AG10803 (cell line): ENCODE measurements at regions not wholly inside any gene's neighbourhood (a gene's known extent, or its start where the extent isn't known, plus 50 kb on each side); places are given as distances from the start of the nearest gene placed in this dataset.

Experiments
- DNase-seq: peaks from one replicate; pipeline ENCODE4 v3.0.0; 2010; ENCODE audit warnings: low read depth
- H3K4me3 ChIP-seq: 2 replicates; pipeline ENCODE4 v1.5.1; 2011; ENCODE audit warnings: mild to moderate bottlenecking, low read length, control low read depth
- TF ChIP-seq, protein P1 (sequence below): conservative IDR thresholded peaks from 2 replicates; pipeline ENCODE4 v1.5.1; 2011; ENCODE audit warnings: mild to moderate bottlenecking, low read length, control low read depth, inconsistent platforms

DNA sequence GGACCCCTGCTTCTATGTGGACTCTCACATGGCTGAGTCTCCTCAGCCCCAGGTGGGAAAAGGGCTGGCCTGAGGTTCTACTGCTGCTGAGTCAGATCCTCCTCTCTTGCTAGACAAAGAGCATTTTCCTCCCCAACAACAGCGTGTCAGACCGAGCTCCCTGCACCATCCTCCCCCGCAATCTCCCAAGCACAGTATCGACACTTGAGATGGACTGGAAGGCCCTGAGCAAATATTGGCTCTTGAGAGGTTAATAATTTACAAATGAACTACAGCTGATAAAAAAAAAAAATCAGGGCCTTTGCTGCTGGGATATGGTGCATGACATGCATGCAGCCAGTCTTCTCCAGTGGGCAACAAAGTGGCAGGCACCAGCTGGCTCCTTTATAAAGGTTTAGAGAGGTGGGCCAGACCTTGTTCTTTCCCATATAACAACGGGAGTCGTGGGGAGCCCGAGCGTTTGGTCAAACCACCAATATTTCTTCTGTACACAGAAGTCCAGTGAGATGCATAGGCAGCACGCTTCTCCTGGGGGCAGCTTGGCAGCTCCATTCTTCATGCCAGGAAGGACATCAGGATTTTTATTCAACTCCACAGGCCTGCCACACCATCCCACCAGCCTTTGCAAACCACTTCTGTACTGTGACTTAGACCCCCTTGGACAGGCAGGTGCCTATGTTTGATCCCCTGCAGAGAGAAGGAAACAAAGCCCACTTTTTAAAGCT is 55.4 kb upstream of the CAMK1G start:
- H3K4me3 ChIP-seq, result no peak overlapping the region
- DNase-seq, result no peak
- TF ChIP-seq, protein P1, sequence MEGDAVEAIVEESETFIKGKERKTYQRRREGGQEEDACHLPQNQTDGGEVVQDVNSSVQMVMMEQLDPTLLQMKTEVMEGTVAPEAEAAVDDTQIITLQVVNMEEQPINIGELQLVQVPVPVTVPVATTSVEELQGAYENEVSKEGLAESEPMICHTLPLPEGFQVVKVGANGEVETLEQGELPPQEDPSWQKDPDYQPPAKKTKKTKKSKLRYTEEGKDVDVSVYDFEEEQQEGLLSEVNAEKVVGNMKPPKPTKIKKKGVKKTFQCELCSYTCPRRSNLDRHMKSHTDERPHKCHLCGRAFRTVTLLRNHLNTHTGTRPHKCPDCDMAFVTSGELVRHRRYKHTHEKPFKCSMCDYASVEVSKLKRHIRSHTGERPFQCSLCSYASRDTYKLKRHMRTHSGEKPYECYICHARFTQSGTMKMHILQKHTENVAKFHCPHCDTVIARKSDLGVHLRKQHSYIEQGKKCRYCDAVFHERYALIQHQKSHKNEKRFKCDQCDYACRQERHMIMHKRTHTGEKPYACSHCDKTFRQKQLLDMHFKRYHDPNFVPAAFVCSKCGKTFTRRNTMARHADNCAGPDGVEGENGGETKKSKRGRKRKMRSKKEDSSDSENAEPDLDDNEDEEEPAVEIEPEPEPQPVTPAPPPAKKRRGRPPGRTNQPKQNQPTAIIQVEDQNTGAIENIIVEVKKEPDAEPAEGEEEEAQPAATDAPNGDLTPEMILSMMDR, result no peak

DNA sequence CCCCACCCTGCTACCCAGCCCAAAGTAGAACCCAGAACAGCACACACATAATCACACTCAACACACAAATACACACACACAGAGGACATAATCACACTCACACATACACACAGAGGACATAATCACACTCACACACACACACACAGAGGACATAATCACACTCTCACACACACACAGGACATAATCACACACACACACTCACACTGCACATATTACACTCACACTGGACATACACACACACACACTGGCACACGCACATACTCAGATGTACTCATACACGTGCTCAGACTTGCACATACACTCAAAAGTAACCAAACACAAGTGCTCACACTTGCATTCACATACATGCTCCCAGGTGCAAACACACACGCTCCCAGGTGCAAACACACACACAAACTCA is 54.3 kb upstream of the CAMK1G start:
- H3K4me3 ChIP-seq, result no peak overlapping the region
- no peak for DNase-seq
- TF ChIP-seq, protein P1, result no peak

DNA sequence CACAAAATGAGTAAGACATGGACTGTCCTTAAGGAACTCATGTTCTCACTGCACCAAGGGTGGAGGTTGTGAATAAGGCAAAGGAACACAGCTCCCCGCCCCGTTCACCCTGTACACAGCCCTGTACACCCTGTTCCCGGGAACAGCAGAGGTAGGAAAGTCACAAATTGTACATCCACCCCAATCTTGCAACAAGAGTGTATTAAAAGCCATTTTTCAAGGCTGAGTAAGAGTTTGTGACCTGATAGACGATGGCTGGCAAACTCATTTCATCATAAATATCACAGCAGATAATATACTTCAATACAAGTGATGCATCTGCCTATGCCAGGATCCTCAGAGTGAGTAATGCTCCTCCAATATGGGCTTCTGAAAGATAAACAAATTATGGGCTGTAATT is 52.5 kb upstream of the CAMK1G start:
- H3K4me3 ChIP-seq, result no peak overlapping the region
- TF ChIP-seq, protein P1, result no peak
- no peak for DNase-seq

DNA sequence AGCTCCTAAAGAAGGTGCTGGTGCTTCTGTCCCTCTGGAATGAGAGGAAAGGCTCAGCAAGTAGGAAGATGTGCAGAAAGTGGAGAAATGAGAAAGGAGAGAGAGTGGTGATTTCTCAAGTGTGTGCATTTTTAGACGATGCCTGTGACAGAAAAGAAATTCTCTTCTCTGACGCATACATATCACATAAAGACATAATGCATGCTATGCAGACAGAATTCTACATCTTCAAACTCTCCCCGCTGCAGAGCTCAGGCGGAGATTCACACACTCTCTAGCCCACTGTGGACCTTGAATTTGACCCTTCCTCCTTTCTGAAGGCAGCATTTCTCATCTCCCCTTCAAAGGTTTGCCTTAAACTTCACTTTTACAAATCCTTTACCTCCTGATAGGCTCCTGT is 52.0 kb upstream of the CAMK1G start:
- DNase-seq, result no peak
- H3K4me3 ChIP-seq, result no peak overlapping the region
- TF ChIP-seq, protein P1, result no peak
